ENCODE measurements at regions not wholly inside any gene's neighbourhood (a gene's known extent, or its start where the extent isn't known, plus 50 kb on each side); places are given as distances from the start of the nearest gene placed in this dataset.

- Histone ChIP-seq H3K9ac (ENCODE audit: low read depth in 1 of 2, low read length in 2 of 2) (no peak overlapping the region), H3K27me3 (ENCODE audit: control insufficient read depth in 2 of 2, insufficient read depth in 2 of 2, low read length in 2 of 2) (no peaks in the 10 kb centered on the region), H3K27ac (ENCODE audit: low read depth in 2 of 2, low read length in 2 of 2) (no peak overlapping the region), H3K4me3 (ENCODE audit: low read length in 2 of 2) (no peak overlapping the region), H3K36me3 (ENCODE audit: control insufficient read depth in 2 of 2, insufficient read depth in 2 of 2, low read length in 2 of 2) (no peaks in the 10 kb centered on the region), H3K4me1 (ENCODE audit: control insufficient read depth in 2 of 2, insufficient read depth in 2 of 2, low read length in 2 of 2) (no peaks in the 10 kb centered on the region), H3K9me3 (ENCODE audit: control insufficient read depth in 2 of 2, low read length in 2 of 2) (no peaks in the 10 kb centered on the region)
Measured at GRCh38 chr9:2496934-2497333, 124.7 kb upstream of the VLDLR start.

GRCh38 chr9:2497666-2498400 lies 123.8 kb upstream of the VLDLR start:
- Histone ChIP-seq H3K9me3 (ENCODE audit: control insufficient read depth in 2 of 2, low read length in 2 of 2) (no peaks in the 10 kb centered on the region), H3K9ac (ENCODE audit: low read depth in 1 of 2, low read length in 2 of 2) (no peak overlapping the region), H3K27me3 (ENCODE audit: control insufficient read depth in 2 of 2, insufficient read depth in 2 of 2, low read length in 2 of 2) (no peaks in the 10 kb centered on the region), H3K27ac (ENCODE audit: low read depth in 2 of 2, low read length in 2 of 2) (no peak overlapping the region), H3K36me3 (ENCODE audit: control insufficient read depth in 2 of 2, insufficient read depth in 2 of 2, low read length in 2 of 2) (no peaks in the 10 kb centered on the region), H3K4me3 (ENCODE audit: low read length in 2 of 2) (no peak overlapping the region), H3K4me1 (ENCODE audit: control insufficient read depth in 2 of 2, insufficient read depth in 2 of 2, low read length in 2 of 2) (no peaks in the 10 kb centered on the region)

- Histone ChIP-seq H3K27me3 (ENCODE audit: control insufficient read depth in 2 of 2, insufficient read depth in 2 of 2, low read length in 2 of 2) (no peaks in the 10 kb centered on the region), H3K9ac (ENCODE audit: low read depth in 1 of 2, low read length in 2 of 2) (no peak overlapping the region), H3K27ac (ENCODE audit: low read depth in 2 of 2, low read length in 2 of 2) (no peak overlapping the region), H3K9me3 (ENCODE audit: control insufficient read depth in 2 of 2, low read length in 2 of 2) (no peaks in the 10 kb centered on the region), H3K36me3 (ENCODE audit: control insufficient read depth in 2 of 2, insufficient read depth in 2 of 2, low read length in 2 of 2) (no peaks in the 10 kb centered on the region), H3K4me1 (ENCODE audit: control insufficient read depth in 2 of 2, insufficient read depth in 2 of 2, low read length in 2 of 2) (no peaks in the 10 kb centered on the region), H3K4me3 (ENCODE audit: low read length in 2 of 2) (no peak overlapping the region)
Measured at GRCh38 chr9:2502210-2502609, 119.4 kb upstream of the VLDLR start.

GRCh38 chr9:2502760-2503159 lies 118.8 kb upstream of the VLDLR start:
- Histone ChIP-seq H3K27ac (ENCODE audit: low read depth in 2 of 2, low read length in 2 of 2) (no peak overlapping the region), H3K9ac (ENCODE audit: low read depth in 1 of 2, low read length in 2 of 2) (no peak overlapping the region), H3K27me3 (ENCODE audit: control insufficient read depth in 2 of 2, insufficient read depth in 2 of 2, low read length in 2 of 2) (no peaks in the 10 kb centered on the region), H3K36me3 (ENCODE audit: control insufficient read depth in 2 of 2, insufficient read depth in 2 of 2, low read length in 2 of 2) (no peaks in the 10 kb centered on the region), H3K4me3 (ENCODE audit: low read length in 2 of 2) (no peak overlapping the region), H3K9me3 (ENCODE audit: control insufficient read depth in 2 of 2, low read length in 2 of 2) (no peaks in the 10 kb centered on the region), H3K4me1 (ENCODE audit: control insufficient read depth in 2 of 2, insufficient read depth in 2 of 2, low read length in 2 of 2) (no peaks in the 10 kb centered on the region)

- no peak overlapping the region for H3K4me3 ChIP-seq (ENCODE audit: low read length in 2 of 2)
- no peaks in the 10 kb centered on the region for H3K4me1 ChIP-seq (ENCODE audit: control insufficient read depth in 2 of 2, insufficient read depth in 2 of 2, low read length in 2 of 2)
- H3K9ac ChIP-seq (ENCODE audit: low read depth in 1 of 2, low read length in 2 of 2): no peak overlapping the region
- H3K36me3 ChIP-seq (ENCODE audit: control insufficient read depth in 2 of 2, insufficient read depth in 2 of 2, low read length in 2 of 2): no peaks in the 10 kb centered on the region
- no peaks in the 10 kb centered on the region for H3K27me3 ChIP-seq (ENCODE audit: control insufficient read depth in 2 of 2, insufficient read depth in 2 of 2, low read length in 2 of 2)
- H3K9me3 ChIP-seq (ENCODE audit: control insufficient read depth in 2 of 2, low read length in 2 of 2): no peaks in the 10 kb centered on the region
- no peak overlapping the region for H3K27ac ChIP-seq (ENCODE audit: low read depth in 2 of 2, low read length in 2 of 2)
Measured at GRCh38 chr9:2506321-2506720, 115.3 kb upstream of the VLDLR start.

- Histone ChIP-seq H3K9ac (ENCODE audit: low read depth in 1 of 2, low read length in 2 of 2) (no peak overlapping the region), H3K9me3 (ENCODE audit: control insufficient read depth in 2 of 2, low read length in 2 of 2) (no peaks in the 10 kb centered on the region), H3K36me3 (ENCODE audit: control insufficient read depth in 2 of 2, insufficient read depth in 2 of 2, low read length in 2 of 2) (no peaks in the 10 kb centered on the region), H3K27ac (ENCODE audit: low read depth in 2 of 2, low read length in 2 of 2) (no peak overlapping the region), H3K4me1 (ENCODE audit: control insufficient read depth in 2 of 2, insufficient read depth in 2 of 2, low read length in 2 of 2) (no peaks in the 10 kb centered on the region), H3K27me3 (ENCODE audit: control insufficient read depth in 2 of 2, insufficient read depth in 2 of 2, low read length in 2 of 2) (no peaks in the 10 kb centered on the region), H3K4me3 (ENCODE audit: low read length in 2 of 2) (no peak overlapping the region)
Measured at GRCh38 chr9:2523591-2523990, 98.0 kb upstream of the VLDLR start.

GRCh38 chr9:2524601-2525000 lies 97.0 kb upstream of the VLDLR start:
- no peak overlapping the region for H3K9ac ChIP-seq (ENCODE audit: low read depth in 1 of 2, low read length in 2 of 2)
- H3K36me3 ChIP-seq (ENCODE audit: control insufficient read depth in 2 of 2, insufficient read depth in 2 of 2, low read length in 2 of 2): no peaks in the 10 kb centered on the region
- no peak overlapping the region for H3K4me3 ChIP-seq (ENCODE audit: low read length in 2 of 2)
- no peaks in the 10 kb centered on the region for H3K9me3 ChIP-seq (ENCODE audit: control insufficient read depth in 2 of 2, low read length in 2 of 2)
- H3K27me3 ChIP-seq (ENCODE audit: control insufficient read depth in 2 of 2, insufficient read depth in 2 of 2, low read length in 2 of 2): no peaks in the 10 kb centered on the region
- no peaks in the 10 kb centered on the region for H3K4me1 ChIP-seq (ENCODE audit: control insufficient read depth in 2 of 2, insufficient read depth in 2 of 2, low read length in 2 of 2)
- no peak overlapping the region for H3K27ac ChIP-seq (ENCODE audit: low read depth in 2 of 2, low read length in 2 of 2)

- H3K4me1 ChIP-seq (ENCODE audit: control insufficient read depth in 2 of 2, insufficient read depth in 2 of 2, low read length in 2 of 2): no peaks in the 10 kb centered on the region
- no peaks in the 10 kb centered on the region for H3K36me3 ChIP-seq (ENCODE audit: control insufficient read depth in 2 of 2, insufficient read depth in 2 of 2, low read length in 2 of 2)
- no peaks in the 10 kb centered on the region for H3K9me3 ChIP-seq (ENCODE audit: control insufficient read depth in 2 of 2, low read length in 2 of 2)
Measured at GRCh38 chr9:2525147-2525546, 96.4 kb upstream of the VLDLR start.

GRCh38 chr9:2526071-2526828 lies 95.3 kb upstream of the VLDLR start:
- Histone ChIP-seq H3K9ac (ENCODE audit: low read depth in 1 of 2, low read length in 2 of 2) (no peak overlapping the region), H3K4me3 (ENCODE audit: low read length in 2 of 2) (no peak overlapping the region), H3K36me3 (ENCODE audit: control insufficient read depth in 2 of 2, insufficient read depth in 2 of 2, low read length in 2 of 2) (no peaks in the 10 kb centered on the region), H3K9me3 (ENCODE audit: control insufficient read depth in 2 of 2, low read length in 2 of 2) (no peaks in the 10 kb centered on the region), H3K27ac (ENCODE audit: low read depth in 2 of 2, low read length in 2 of 2) (no peak overlapping the region), H3K4me1 (ENCODE audit: control insufficient read depth in 2 of 2, insufficient read depth in 2 of 2, low read length in 2 of 2) (no peaks in the 10 kb centered on the region), H3K27me3 (ENCODE audit: control insufficient read depth in 2 of 2, insufficient read depth in 2 of 2, low read length in 2 of 2) (no peaks in the 10 kb centered on the region)

More at GRCh38 chr9:2525147-2525546, 96.4 kb upstream of the VLDLR start:
- Histone ChIP-seq H3K27ac (ENCODE audit: low read depth in 2 of 2, low read length in 2 of 2) (no peak overlapping the region), H3K27me3 (ENCODE audit: control insufficient read depth in 2 of 2, insufficient read depth in 2 of 2, low read length in 2 of 2) (no peaks in the 10 kb centered on the region), H3K9ac (ENCODE audit: low read depth in 1 of 2, low read length in 2 of 2) (no peak overlapping the region), H3K4me3 (ENCODE audit: low read length in 2 of 2) (no peak overlapping the region)

GRCh38 chr9:2531481-2531880 lies 90.1 kb upstream of the VLDLR start:
- Histone ChIP-seq H3K27me3 (ENCODE audit: control insufficient read depth in 2 of 2, insufficient read depth in 2 of 2, low read length in 2 of 2) (no peaks in the 10 kb centered on the region), H3K4me3 (ENCODE audit: low read length in 2 of 2) (no peak overlapping the region), H3K9ac (ENCODE audit: low read depth in 1 of 2, low read length in 2 of 2) (no peak overlapping the region), H3K36me3 (ENCODE audit: control insufficient read depth in 2 of 2, insufficient read depth in 2 of 2, low read length in 2 of 2) (no peaks in the 10 kb centered on the region), H3K27ac (ENCODE audit: low read depth in 2 of 2, low read length in 2 of 2) (no peak overlapping the region), H3K4me1 (ENCODE audit: control insufficient read depth in 2 of 2, insufficient read depth in 2 of 2, low read length in 2 of 2) (no peaks in the 10 kb centered on the region), H3K9me3 (ENCODE audit: control insufficient read depth in 2 of 2, low read length in 2 of 2) (no peaks in the 10 kb centered on the region)
